Hematopoietic multipotent progenitor cell treated with erythropoietin and hydrocortisone succinate and interleukin-3 and kit ligand, for 8 days (in vitro differentiated cells): ENCODE measurements at regions not wholly inside any gene's neighbourhood (a gene's known extent, or its start where the extent isn't known, plus 50 kb on each side); places are given as distances from the start of the nearest gene placed in this dataset.
"Not testable (repeated sequence)": the region's sequence is repeated elsewhere in the genome, so short reads cannot be mapped to it uniquely, and the experiment has no call there.

Experiments
- DNase-seq: peaks from one replicate; pipeline ENCODE4 v3.0.0-alpha.2; 2015

DNA sequence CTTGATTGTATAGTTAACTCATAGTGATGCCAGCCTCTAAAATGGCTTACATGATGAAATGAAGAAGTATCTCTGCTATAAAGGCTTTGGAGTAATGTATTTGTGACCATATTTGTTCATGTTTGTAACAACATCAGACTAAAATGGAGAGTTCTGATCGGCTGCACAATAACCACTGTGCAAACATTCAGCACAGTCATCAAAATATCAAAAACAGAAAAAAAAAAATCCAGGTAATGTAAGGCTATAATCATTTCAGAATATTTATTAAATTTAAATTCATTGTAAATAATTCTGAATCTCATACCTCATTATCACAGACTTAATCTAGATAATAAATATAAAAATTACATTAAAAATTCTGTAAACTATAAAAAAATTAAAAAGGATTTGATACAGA is 1161.8 kb downstream of the MRPL39 start:
- DNase-seq, result no peak

DNA sequence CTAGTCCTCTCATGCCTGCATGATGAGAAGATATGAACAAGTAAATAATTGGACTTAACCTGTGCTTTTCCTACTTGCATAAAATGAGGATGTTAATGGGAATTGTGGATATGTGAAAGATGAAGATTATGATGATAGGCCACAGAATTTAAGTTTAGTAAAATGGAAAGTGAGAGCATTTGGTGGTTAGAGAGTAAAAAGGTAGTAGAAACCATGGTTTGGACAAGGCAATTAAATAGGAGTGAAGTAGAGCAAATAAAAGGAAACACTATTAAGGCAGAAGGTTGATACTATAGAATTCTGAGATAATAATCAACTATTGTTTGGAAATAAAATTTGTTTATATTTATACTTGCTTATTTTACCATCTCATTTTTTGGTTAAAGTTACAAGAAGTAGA is 1162.5 kb downstream of the MRPL39 start:
- DNase-seq, result no peak

DNA sequence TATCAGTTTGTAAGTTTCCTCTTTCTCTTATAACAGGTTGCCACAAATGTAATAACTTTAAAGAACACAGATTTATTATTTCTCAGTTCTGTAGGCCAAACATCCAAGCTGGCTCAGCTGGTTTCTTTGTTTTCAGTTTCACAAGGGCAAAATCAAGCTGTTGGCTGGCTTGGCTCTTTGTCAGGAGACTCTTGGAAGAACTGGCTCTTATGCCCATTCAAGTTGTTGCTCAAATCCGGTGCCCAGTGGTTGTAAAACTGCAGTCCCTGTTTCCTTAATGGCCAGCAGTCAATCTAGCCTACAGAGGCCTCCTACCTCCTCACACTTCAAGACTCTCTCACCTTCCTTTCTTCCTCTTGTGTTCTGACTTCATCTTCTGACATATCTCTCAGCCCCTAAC is 1171.0 kb downstream of the MRPL39 start:
- DNase-seq, result no peak

DNA sequence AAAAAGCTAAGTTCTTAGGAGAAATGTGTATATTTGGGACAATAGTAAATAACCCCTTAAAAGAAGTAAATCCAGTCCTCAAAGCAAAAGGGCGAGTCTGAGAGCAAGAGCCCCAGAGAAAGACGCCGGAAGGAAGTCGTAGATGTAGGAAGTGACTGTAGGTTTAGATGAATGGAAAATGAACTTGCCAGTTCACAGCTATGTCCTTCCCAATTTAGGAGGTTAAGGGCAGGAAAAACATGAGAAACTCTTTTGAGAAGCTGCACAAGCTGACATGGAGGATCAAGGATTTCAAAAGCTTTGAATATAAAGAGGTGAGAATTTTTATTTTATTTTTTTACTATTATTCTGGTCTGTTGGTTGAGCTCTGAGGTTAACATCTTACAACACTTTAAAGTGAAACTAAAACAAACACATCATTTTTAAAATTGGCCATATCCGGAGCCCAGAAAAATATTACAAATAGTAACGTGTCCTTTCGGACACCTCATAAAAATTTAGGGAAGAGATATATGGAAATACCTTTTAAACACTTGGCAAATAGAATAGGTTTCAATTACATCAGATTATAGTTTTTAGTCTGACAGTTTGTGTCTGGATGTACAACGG is 1178.6 kb downstream of the MRPL39 start:
- peak; percentile 42 for DNase-seq

DNA sequence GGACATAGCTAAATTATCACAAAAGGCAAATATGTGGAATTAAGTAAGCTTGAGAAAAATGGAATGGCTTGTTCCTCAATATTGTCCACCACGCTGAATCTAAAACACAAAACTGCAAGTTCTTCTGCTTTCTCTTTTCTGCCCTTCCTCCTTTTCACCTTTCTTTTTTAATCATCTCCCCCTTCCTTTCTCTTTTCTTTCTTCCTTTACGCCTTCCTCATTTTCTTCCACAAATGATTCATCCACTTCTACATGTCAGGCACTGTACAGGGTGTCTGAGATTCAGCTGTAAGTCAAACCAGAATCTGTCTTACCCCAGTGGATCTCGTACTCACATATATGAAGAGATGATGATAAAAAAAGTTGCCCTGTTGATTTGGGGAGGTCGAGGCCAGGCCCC is 1182.5 kb downstream of the MRPL39 start:
- DNase-seq, result no peak

DNA sequence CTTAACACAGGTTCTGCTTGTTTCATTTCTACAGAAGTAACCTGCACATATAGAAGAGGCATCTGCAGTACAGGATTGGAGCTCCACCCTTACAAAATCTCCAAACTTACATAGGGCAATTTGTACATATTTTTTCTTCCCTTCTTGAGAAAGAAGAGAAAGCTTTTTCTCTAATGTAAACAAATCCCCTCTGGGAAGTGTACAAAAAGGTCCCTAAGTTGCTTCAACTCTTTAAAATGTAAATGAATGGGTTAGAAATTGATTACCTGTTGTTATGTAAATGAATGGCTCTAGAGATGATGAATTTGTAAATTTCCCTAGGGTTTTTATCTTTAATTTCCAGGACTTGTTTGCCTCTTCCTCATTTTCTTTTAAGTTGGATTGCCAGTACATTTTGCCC is 1183.7 kb downstream of the MRPL39 start:
- no peak for DNase-seq

DNA sequence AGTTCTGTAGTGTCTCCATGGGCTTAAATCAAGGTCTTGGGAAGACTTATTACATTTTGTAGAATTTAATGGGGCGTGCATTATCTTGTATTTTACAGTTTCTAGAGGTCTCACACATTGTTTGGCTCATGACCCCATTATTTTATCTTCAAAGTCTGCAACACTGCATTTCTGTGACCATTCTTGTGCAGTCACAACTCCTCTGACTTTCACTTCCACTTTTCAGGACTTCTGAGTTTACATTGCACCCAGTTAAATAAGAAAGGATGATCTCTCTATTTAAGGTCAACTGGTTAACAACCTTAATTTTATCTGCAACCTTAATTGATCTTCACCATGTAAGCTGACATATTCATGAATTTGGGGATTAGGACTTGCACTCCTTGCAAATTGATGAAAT is 1186.6 kb downstream of the MRPL39 start:
- DNase-seq, result no peak

DNA sequence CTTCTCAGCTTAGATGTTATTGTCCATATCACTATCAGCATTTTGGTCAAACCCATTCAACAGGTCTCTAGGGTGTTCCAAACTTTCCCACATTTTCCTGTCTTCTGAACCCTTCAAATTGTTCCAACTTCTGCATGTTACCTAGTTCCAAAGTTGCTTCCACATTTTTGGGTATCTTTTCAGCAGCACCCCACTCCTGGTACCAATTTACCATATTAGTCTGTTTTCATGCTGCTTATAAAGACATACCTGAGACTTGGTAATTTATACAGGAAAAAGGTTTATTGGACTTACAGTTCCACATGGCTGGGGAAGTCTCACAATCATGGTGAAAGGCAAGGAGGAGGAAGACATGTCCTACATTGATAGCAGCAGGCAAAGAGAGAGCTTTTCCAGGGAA is 1187.6 kb downstream of the MRPL39 start:
- not testable (repeated sequence) for DNase-seq

DNA sequence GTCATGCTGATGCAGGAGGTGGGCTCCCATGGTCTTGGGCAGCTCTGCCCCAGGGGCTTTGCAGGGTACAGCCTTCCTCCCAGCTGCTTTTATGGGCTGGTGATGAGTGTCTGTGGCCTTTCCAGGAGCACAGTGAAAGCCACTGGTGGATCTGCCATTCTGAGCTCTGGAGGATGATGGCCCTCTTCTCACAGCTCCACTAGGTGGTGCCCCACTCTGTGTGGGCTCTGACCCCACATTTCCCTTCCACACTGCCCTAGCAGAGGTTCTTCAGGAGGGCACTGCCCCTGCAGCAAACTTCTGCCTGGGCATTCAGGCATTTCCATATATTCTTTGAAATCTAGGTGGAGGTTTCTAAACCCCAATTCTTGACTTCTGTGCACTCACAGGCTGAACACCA is 1188.6 kb downstream of the MRPL39 start:
- no peak for DNase-seq

DNA sequence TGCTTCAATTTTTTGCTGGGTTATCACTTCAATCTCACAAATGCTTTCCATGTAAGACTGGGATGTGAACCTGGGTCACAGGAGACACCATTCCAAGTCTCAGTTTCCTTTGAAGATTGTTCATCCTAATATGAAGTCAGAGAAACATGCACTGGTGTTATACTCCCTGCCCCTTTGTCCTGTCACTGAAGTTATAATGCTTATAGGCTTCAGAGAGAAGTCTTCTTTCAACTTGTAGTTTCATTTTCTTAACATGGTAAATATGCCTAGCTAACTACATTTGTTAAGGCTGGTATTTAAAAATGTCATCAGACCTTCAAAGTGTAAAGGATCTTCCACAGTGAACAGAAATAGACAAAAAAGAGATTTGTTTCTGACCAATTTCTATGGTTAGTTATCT is 1195.9 kb downstream of the MRPL39 start:
- DNase-seq, result no peak

DNA sequence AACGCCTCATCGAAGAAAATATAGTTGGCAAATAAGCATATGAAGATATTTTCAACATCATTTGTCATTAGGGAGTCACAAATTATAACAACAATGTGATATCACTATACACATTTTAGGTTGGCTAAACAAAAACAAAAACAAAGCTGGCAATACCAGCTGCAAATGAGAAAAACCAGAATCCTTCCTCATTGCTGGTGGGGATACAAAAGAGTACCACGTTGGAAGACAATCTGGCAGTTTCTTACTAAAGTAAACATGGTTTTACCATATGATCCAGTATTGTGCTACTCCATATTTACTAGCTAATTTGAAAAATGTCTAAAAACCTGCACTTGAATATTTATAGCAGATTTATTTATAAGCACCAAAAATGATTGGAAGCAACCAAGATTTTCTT is 1204.1 kb downstream of the MRPL39 start:
- no peak for DNase-seq

DNA sequence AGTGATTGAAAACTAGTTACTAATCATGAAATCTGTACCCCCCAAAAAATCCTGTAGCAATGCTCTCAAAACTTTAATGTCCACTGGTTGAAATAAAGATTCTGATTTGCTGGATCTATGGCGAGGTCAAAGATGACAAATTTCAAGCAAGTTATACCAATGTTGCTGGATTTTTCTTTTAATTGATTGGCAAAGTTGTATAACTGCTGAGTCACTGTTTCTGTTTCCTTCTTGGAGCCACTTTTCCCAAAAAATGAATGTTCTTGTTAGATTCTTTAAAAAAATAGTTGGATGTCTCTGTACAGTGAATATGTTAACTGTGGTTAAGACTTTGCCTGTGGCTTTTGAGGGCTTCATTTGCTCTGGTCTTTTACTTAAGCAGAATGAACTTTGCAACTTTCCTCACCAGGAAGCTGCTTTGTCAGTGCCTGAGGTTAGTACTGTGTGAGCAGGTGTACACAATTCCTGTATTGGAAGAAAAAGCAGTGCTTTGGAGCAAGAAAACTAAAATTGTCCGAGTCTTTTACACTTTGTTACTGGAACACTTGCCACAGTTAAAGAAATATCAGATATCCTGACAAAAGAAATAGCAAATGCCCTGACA is 1211.9 kb downstream of the MRPL39 start:
- DNase-seq, result no peak

DNA sequence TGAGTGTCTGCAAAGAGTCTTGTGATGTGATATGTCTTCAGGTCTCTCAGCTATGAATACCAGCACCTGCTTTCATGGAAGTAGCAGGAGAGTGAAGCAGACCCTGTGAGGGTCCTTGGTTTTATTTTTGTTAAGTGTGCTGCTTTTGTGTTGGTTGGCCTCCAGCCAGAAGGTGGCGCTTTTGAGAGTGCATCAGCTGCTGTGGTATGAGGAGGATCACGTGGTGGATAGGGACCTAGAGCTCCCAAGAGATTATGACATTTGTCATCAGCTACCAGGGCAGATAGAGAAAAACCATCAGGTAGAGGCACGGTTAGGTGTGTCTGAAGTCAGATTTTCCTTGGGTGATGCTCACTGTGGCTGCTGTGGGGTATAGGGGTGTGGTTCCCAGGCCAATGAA is 1232.1 kb downstream of the MRPL39 start:
- DNase-seq, result no peak

DNA sequence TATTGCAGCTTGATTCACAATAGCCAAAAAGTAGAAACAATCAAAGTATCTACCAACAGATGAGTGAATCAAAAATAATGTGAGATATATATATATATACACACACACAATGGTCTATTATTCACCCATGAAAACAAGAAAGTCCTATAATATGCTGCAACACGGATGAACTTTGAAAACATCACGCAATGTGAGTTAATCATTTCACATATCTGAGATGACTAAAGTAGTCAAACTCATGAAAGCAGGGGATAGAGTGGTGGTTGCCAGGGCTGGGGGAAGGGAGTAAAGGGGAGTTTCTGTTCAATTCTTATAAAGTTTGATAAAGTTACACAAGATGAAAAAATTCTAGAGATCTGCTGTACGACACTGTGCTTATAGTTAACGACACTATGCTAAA is 1234.8 kb downstream of the MRPL39 start:
- DNase-seq, result no peak

DNA sequence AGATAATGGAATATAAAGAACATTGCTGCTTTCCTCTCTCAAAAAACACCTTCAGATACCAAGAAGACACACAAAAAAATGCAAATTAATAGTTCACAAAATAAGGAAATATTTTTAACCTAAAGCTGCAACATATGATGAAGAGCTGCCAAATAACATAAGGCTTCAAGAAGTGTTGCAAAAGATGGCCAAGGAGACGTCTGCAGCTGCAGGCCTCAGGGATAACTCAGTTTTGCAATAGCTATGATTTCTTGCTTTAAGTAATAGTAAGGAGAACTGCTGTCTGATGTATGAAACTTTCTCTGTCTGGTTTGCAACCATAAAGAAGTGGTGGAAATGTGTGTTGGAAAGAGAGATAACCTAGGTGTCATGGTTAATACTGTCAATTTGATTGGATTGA is 1237.5 kb downstream of the MRPL39 start:
- DNase-seq, result no peak

DNA sequence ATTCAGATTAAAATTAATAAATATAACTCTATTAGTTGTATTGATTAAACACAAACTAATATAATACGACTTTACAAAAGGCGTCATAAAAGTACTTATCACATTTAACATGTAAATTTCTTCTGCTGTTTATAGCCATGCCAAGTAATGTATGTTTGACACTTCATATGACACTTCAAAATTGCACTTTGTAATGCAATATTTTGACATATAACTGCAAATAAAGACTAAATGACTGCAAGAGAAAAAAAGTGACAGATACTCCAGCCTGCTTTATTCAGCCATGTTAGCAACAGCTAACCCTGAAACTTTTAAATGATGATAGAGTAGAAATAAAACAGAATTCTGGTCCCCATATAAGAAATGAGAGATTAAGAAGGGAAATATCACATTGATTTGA is 1238.0 kb downstream of the MRPL39 start:
- DNase-seq, result no peak

DNA sequence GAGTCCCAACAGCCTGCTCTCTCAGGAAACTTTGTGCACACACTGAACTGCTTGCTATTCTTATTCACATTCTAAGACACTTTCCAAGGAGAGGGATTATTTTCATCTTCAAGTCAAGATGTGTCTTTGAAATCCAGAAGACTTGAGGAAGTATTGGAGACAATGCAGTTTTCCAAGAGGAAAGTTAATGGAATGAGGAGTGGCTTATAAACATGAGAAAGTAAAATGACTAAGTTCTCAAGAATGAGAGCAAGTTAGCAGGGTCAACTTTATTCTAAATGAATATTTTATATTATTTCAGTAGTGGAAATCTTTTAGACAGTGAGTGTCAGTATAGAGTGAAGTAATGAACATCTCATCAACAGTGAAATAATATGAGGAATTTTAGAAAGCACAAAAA is 1239.3 kb downstream of the MRPL39 start:
- DNase-seq, result no peak

DNA sequence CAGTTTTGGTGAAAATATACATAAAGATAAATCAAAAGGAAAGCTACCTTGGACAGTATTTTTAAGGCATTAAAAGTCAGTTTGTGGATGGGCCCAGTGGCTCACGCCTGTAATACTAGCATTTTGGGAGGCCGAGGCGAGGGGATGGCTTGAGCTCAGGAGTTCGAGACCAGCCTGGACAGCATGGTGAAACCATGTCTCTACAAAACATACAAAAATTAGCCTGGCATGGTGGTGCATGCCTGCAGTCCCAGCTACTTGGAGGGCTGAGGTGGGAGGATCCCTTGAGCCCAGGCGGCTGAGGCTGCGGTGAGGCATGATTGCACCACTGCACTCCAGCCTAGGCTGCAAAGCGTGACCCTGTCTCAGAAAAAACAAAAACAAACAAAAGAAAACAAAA is 1253.8 kb downstream of the MRPL39 start:
- DNase-seq, result no peak

DNA sequence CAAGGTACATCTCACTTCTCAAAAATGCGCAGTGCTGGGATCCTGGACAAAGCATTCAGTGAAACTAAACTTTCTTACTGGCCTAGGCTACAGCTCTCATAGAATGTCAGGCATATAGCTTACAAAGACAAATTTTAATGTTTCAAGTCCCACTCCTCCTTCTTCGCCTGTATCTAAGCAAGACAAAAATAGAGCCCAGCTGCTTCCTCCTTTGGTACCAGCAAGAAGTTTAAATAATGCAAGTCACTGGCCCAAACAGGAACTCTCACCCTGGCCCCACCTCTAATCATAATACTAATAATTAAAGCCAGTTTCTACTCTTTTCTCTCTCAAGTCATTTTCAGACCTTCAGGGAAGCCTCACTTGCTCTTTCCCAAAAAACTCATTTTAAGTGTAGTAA is 1267.9 kb downstream of the MRPL39 start:
- no peak for DNase-seq

DNA sequence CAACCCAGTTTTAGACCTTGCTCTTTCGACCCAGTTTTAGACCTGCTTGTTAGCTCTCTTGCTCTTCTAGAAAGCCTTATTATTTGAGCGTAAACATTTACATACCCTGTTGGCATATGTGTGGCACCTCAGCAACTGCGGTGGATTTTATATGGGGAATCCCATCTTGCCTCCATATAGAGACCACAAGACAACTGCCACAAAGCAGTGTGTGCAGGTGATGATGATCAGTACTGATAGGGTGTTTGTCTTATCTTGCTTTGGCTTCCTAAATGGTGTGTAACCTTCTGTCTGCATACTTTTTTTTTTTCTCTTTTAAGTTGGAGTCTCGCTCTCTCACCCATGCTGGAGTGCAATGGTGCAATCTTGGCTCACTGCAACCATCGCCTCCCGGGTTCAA is 1270.8 kb downstream of the MRPL39 start:
- no peak for DNase-seq

DNA sequence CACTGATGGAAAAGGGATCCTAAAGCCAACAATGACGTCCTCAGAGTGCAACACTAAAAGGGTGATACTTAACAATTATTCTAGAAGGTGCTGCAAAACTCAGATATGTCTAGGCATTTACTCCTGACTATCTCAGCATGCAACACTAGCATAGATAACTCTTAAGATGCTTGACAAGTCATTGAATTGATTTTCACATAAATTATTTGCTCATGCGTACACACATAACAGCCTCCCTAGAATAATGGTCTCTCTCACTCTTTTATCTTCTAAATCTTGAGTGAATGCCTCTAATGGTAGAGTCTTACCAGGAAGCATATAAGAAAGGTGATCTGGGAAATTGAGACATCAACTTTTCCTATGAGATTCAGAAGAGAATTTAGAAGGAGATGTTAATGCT is 1283.7 kb downstream of the MRPL39 start:
- DNase-seq, result no peak

DNA sequence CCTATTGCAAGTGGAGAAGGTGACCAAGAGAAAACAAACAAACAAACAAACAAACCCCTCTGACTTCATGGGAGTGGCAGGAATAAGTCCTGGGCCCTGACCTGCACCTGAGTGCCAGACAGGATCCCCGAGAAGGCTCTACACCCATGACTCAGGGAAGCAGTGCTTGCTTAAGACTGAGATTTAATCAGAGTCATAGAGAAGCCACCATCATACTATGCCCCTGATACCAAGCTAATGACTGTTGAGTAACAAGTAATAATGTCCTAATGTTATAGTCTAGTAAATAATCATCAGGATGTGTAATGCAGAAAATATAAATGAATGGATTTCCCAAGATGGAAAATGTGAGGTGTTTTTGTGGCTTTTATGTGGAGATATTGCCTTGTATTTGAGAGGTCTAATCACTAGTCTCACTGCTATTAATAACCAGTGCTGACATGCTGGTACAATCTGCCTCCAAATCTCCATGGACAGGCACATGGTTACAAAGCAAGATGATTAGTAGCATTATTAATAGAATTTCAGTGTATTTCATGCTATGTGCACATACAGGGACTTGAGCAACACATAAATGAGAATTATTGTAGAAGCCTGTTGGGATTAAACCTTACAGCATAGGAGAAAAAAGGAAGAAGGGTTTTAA is 1290.9 kb downstream of the MRPL39 start:
- no peak for DNase-seq

DNA sequence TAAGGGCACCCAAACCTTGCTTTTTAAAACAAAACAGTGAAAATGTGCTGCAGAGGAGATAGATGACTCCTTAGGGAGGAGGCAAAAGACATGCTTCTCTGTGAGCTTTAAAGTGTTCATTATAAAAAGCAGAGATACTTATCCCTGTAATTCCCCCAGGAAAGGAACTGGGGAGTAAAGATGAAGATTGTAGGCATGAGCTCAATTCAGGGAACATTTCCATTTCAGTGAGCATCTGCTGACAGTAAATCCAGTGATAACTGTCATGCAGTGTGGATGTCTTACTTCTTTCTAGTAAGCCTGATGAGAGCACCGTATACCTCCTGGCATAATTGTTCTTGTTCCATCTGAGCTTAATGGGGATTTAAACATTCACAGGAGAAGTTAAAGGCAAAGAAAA is 1296.5 kb downstream of the MRPL39 start:
- no peak for DNase-seq

DNA sequence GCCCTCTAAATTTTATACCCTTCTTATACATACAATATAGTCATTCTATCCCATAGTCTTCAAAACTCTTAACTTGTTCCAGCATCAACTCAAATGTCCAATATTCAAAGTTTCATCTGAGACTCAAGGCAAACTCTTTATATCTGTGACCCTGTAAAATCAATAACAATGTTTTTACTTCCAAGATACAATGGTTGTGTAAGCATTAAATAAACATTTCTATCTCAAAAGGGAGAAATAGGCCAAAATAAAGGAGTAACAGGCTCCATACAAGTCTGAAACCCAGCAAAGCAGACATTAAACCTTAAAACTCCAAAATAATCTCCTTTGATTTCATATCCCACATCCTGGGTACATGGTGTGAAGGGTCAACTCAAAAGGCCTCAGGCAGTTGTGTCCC is 1299.1 kb downstream of the MRPL39 start:
- DNase-seq, result no peak

DNA sequence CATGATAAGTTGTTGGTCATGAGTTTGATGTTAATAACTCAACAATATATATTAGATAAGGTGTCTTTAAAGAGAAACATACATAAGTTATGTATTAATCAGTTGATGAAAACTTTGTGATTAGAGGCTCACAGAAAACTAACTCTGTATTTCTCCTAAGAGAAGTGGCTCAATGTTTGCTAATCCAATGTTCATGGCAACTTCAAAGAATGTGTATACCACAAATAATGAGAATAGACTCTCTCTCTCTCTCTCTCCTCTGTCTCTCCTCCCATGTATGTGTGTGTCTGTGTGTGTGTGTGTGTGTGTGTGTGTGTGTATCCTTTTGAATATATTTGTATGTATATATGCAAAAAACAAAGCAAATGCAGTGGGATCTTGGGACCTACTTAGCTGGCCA is 1304.9 kb downstream of the MRPL39 start:
- no peak for DNase-seq
